Heart left ventricle (tissue), 16 donors: ENCODE measurements at regions not wholly inside any gene's neighbourhood (a gene's known extent, or its start where the extent isn't known, plus 50 kb on each side); places are given as distances from the start of the nearest gene placed in this dataset.
"Not testable (repeated sequence)": the region's sequence is repeated elsewhere in the genome, so short reads cannot be mapped to it uniquely, and the experiment has no call there.

Source experiments
- ATAC-seq, 4 donors: fragments of 200-7000 bp; cut with Tn5 transposase; one replicate each; pipeline ENCODE4 v1.9.1; 2020 to 2022; ENCODE audit warnings: moderate library complexity in 4 of 4, mild to moderate bottlenecking in 3 of 4, moderate number of reproducible peaks in 1 of 4
- DNase-seq, 5 donors: peaks; one replicate each; pipeline ENCODE4 v3.0.0-alpha.2; 2020
- H3K27ac ChIP-seq, 12 donors: fragments of 200-600 bp; sonication (generic) in 4 of 12; one replicate each; pipeline versions ENCODE4 v1.5.0 to v1.8.0; 2016 to 2022; ENCODE audit warnings: mild to moderate bottlenecking in 2 of 12
- H3K27me3 ChIP-seq, 9 donors: fragments of 200-600 bp; sonication (generic) in 2 of 9; one replicate each; pipeline versions ENCODE4 v1.5.1 to v1.8.0; 2016 to 2022; ENCODE audit warnings: mild to moderate bottlenecking in 3 of 9
- H3K36me3 ChIP-seq, 9 donors: fragments of 200-600 bp; sonication (generic) in 2 of 9; one replicate each; pipeline versions ENCODE4 v1.5.0 to v1.8.0; 2018 to 2022; ENCODE audit warnings: mild to moderate bottlenecking in 2 of 9
- H3K4me1 ChIP-seq, 12 donors: fragments of 200-600 bp; sonication (generic) in 4 of 12; one replicate each; pipeline versions ENCODE4 v1.5.0 to v1.8.0; 2016 to 2022; ENCODE audit warnings: mild to moderate bottlenecking in 3 of 12
- H3K4me3 ChIP-seq, 12 donors: fragments of 200-600 bp; sonication (generic) in 4 of 12; one replicate each; pipeline versions ENCODE4 v1.5.0 to v1.8.0; 2017 to 2022; ENCODE audit warnings: mild to moderate bottlenecking in 9 of 12, moderate library complexity in 4 of 12
- H3K9me3 ChIP-seq, 12 donors: fragments of 200-600 bp; sonication (generic) in 4 of 12; one replicate each; pipeline versions ENCODE4 v1.5.0 to v1.8.0; 2016 to 2022; ENCODE audit warnings: mild to moderate bottlenecking in 1 of 12
- POLR2A ChIP-seq, 2 donors: fragments of 450-650 bp; IDR thresholded peaks; one replicate each; pipeline ENCODE4 v1.6.1; 2017; ENCODE audit warnings: antibody characterized with exemption in 2 of 2, mild to moderate bottlenecking in 2 of 2, moderate library complexity in 2 of 2
- WGBS, 4 donors: extraction: QIAGEN DNeasy Blood & Tissue Kit in 2 of 4; methylation state at CpG; one replicate each; pipeline versions ENCODE4 v1.1.5 to v1.1.7; 2013 to 2018; 5-methylcytosine and 5-hydroxymethylcytosine counted together
- intact Hi-C, 10 donors: fragments of 100-400 bp; cut with DNase I; formaldehyde crosslinking; loops; one replicate each; pipeline versions ENCODE4 v1.11.1 to v1.14.2; 2022
- TF ChIP-seq, protein P1 (sequence below), 12 donors: fragments of 200-600 bp; sonication (generic) in 4 of 12; IDR thresholded peaks; one replicate each; pipeline versions ENCODE4 v1.5.0 to v1.8.0; 2018 to 2022; ENCODE audit warnings: antibody characterized with exemption in 12 of 12, mild to moderate bottlenecking in 5 of 12
- donor health status: ischemic (EF 13 %, LVEDD 7.1; RV severe dilation, severe dysfunction).
- donor health status: healthy with polysubstance abuse.
- donor health status: DM: no; HTN: yes; CAD: no.
- donor health status: DM: no; HTN: no; CAD: no.
- donor health status: ischemic (EF 25% LVEDD 6.9; RV normal size, moderate dysfunction).
- donor health status: ischemic (EF 25% LVEDD 5.7; RV mildly dilated, moderate dysfunction).
- donor health status: healthy.
- donor health status: DM: yes; HTN: yes; CAD: no.
- donor health status: ischemic (EF 35%, LVEDD 5.7; RV mildly dilated, moderate dysfunction).
- donor health status: nonischemic (EF 11% LVEDD 7.7; RV severe dilation, severe dysfunction).
- donor health status: DM: yes; HTN: yes; CAD: no.
- donor health status: PGD.
- donor health status: ischemic (EF 29% LVEDD 5.4; RV normal size, mild dysfunction).
- donor health status: nonischemic (EF 23%, LVEDD 6.1; RV moderate dilation, normal function).

DNA sequence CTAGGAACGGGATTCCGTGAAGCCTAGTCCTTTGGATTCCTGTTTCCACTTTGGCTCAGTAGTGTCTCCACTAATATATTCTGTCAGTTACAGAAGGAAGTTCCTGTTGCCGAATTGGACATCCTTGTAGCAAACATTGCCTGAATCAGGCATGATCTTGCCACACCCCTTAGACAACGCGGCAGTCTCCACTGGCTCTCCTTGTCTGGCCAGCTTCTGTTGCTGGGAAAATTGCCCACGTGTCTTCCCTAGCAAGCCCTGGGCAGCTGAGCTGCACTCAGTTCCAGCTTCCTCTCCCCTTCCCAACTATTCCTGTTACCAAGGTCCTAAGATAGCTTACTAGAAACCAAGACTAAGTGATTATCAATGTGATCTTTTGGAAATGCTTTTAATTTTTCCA, 316.6 kb upstream of the RIOK2 start:
- intact Hi-C loops = no loop called here
- TF ChIP-seq POLR2A (IDR thresholded peaks at IDR 0.05) = no peak
- TF ChIP-seq, protein P1, sequence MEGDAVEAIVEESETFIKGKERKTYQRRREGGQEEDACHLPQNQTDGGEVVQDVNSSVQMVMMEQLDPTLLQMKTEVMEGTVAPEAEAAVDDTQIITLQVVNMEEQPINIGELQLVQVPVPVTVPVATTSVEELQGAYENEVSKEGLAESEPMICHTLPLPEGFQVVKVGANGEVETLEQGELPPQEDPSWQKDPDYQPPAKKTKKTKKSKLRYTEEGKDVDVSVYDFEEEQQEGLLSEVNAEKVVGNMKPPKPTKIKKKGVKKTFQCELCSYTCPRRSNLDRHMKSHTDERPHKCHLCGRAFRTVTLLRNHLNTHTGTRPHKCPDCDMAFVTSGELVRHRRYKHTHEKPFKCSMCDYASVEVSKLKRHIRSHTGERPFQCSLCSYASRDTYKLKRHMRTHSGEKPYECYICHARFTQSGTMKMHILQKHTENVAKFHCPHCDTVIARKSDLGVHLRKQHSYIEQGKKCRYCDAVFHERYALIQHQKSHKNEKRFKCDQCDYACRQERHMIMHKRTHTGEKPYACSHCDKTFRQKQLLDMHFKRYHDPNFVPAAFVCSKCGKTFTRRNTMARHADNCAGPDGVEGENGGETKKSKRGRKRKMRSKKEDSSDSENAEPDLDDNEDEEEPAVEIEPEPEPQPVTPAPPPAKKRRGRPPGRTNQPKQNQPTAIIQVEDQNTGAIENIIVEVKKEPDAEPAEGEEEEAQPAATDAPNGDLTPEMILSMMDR (IDR thresholded peaks at IDR 0.05) = no peak
- H3K9me3 ChIP-seq = no peaks in the 10 kb centered on the region
- H3K4me1 ChIP-seq = peaks cover 0 to 6% (median 0%) of the 10 kb centered on the region in 12 donors
- WGBS, 4 donors = 50 to 68% (median 55%) methylated on average over 6 of the region's 6 CpGs
- no peak overlapping the region for H3K27ac ChIP-seq
- H3K4me3 ChIP-seq = no peak overlapping the region
- no peaks in the 10 kb centered on the region for H3K27me3 ChIP-seq
- peak in 3 of 4 donors; percentile 43 to 56 (median 44) for ATAC-seq
- DNase-seq = peak in 1 of 5 donors; percentile 24
- H3K36me3 ChIP-seq = no peaks in the 10 kb centered on the region

DNA sequence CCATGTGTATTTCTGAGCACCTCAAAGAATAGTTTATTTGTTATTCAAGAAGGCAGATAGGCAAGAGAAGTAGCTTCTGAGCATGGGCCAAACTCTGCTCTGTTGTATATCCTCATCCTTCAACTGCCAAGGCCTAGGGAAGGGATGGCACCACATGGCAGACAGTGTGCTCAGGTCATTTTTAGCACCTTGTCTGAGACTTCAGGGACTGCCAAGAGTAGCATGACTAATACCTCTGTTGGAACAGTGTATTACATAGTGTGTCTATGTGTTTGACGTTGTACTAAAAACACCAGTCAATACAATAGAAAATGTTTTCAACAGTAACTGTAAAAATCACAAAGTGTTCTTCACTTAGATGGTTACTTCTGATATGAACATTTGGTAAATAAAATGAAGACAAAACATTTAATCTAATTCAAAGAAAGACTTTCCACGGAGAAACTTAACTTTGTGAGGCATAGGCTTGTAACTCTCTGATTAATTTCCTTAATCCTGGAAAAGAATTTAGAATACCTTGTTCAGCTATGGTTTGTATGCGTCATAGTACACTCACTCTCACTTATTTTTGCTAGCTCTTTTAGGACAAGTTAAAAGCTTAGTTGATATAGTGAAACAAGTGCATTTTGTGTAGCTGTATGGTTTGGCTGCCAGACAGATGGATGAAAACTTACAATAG, 318.4 kb upstream of the RIOK2 start:
- ATAC-seq = no peak
- H3K9me3 ChIP-seq = no peaks in the 10 kb centered on the region
- no peaks in the 10 kb centered on the region for H3K27me3 ChIP-seq
- peaks cover 0 to 6% (median 0%) of the 10 kb centered on the region in 12 donors for H3K4me1 ChIP-seq
- WGBS, 4 donors = 63 to 77% (median 72%) methylated on average over 3 of the region's 3 CpGs
- no peaks in the 10 kb centered on the region for H3K36me3 ChIP-seq
- TF ChIP-seq POLR2A (IDR thresholded peaks at IDR 0.05) = no peak
- TF ChIP-seq, protein P1 (IDR thresholded peaks at IDR 0.05) = no peak
- no peak for DNase-seq
- no peak overlapping the region for H3K4me3 ChIP-seq
- no peak overlapping the region for H3K27ac ChIP-seq
- intact Hi-C loops = no loop called here

DNA sequence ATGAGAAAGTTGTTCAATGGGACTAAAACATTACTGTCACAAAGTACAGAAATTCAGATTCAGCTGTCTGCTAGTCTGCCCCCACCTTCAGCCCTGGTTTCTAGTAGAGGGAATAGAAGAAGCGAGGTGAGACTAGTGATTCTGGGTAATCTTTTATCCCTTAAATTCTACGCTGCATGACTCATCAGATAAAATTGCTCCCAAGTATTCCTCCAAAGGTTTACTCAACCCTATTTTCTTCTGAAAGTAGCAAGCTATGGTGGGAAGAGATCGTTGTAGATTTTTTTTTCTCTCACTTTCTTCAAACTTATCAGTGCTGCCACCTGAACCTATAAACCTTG, 318.9 kb upstream of the RIOK2 start:
- 78 to 89% (median 81%) methylated on average over 3 of the region's 3 CpGs for WGBS, 4 donors
- Histone ChIP-seq H3K4me1 (peaks cover 0 to 6% (median 0%) of the 10 kb centered on the region in 12 donors), H3K27me3 (no peaks in the 10 kb centered on the region), H3K36me3 (no peaks in the 10 kb centered on the region), H3K27ac (no peak overlapping the region), H3K4me3 (no peak overlapping the region), H3K9me3 (no peaks in the 10 kb centered on the region)
- no peak for ATAC-seq
- no peak for DNase-seq
- no peak for TF ChIP-seq POLR2A (IDR thresholded peaks at IDR 0.05)
- TF ChIP-seq, protein P1 (IDR thresholded peaks at IDR 0.05) = no peak
- intact Hi-C loops = no loop called here

DNA sequence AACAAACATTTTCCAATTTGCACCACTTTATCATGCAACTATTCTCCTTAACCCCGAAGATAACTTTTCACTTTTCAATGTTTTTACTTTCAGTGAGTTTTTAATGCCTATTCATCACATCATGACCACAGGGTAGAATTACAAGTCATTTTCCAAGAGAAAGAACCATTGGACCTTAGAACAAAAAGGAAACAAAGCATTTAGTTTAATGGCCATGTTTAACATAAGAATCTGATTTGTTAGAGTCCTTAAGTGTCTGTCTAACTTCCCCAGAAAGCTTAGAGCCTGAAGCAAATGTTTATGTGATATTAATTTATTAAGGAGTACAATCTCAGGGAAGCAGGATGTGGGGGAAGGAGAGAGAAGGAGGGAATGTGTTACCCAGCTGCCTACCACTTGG, 325.8 kb upstream of the RIOK2 start:
- Histone ChIP-seq H3K27ac (no peak overlapping the region), H3K4me3 (no peak overlapping the region), H3K36me3 (no peaks in the 10 kb centered on the region), H3K4me1 (no peaks in the 10 kb centered on the region), H3K9me3 (no peaks in the 10 kb centered on the region), H3K27me3 (no peaks in the 10 kb centered on the region)
- WGBS, 4 donors = 79 to 89% (median 84%) methylated on average over 1 of the region's 1 CpG
- intact Hi-C loops = no loop called here
- TF ChIP-seq, protein P1 (IDR thresholded peaks at IDR 0.05) = no peak
- TF ChIP-seq POLR2A (IDR thresholded peaks at IDR 0.05) = no peak
- ATAC-seq (no peak), DNase-seq (no peak)

DNA sequence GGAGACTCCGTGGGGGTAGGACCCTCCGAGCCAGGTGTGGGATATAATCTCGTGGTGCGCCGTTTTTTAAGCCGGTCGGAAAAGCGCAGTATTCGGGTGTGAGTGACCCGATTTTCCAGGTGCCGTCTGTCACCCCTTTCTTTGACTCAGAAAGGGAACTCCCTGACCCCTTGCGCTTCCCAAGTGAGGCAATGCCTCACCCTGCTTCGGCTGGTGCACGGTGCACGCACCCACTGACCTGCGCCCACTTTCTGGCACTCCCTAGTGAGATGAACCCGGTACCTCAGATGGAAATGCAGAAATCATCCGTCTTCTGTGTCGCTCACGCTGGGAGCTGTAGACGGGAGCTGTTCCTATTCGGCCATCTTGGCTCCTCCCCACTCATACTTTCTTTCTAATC, 336.5 kb upstream of the RIOK2 start:
- H3K4me3 ChIP-seq, H3K27ac ChIP-seq, ATAC-seq, H3K36me3 ChIP-seq, H3K27me3 ChIP-seq, H3K9me3 ChIP-seq, intact Hi-C loops, DNase-seq, H3K4me1 ChIP-seq: not testable (repeated sequence)
- WGBS, 4 donors = 79 to 93% (median 85%) methylated on average over 21 to 22 of the region's 22 CpGs

DNA sequence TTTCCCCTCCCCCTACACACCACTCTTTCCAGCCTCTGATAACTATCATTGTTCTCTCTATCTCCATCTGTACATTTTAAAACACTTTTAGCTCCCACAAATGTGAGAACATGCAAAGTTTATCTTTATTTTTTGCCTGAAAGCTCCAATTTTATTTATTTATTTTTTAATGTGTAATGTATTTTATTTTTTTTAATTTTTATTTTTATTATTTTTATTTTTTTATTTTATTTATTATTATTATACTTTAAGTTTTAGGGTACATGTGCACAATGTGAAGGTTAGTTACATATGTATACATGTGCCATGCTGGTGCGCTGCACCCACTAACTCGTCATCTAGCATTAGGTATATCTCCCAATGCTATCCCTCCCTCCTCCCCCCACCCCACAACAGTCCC, 340.3 kb upstream of the RIOK2 start:
- ATAC-seq, H3K9me3 ChIP-seq, H3K27ac ChIP-seq, H3K36me3 ChIP-seq, intact Hi-C loops, DNase-seq, H3K27me3 ChIP-seq, H3K4me3 ChIP-seq, H3K4me1 ChIP-seq: not testable (repeated sequence)
- WGBS, 4 donors = 82 to 90% methylated on average over 2 of the region's 2 CpGs; no CpG with 5 or more reads in 2 of the 4 donors
